ENCODE measurements at regions not wholly inside any gene's neighbourhood (a gene's known extent, or its start where the extent isn't known, plus 50 kb on each side); places are given as distances from the start of the nearest gene placed in this dataset.

DNA sequence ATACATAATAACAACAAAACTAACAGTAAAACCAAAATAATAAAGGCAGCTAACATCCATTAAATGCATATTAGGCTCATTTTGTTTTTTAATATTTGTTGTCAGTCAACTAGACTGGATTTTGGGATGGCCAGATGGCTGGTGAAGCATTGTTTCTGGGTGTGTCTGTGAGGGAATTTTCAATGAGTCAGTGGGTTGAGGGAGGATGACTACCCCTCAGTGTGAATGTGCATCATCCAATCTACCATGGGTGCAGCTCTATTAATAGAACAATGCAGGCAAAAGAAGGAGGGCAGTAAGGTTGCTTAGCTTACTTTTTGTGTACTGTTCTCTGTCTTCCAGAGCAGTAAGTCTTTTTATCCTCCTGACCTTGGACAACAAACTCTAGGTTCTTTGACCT lies 484.2 kb upstream of the HS3ST1 start:
- no peak overlapping the region for H3K27ac ChIP-seq (ENCODE audit: low read depth in 1 of 2, low read length in 2 of 2)
- H3K27me3 ChIP-seq (ENCODE audit: control insufficient read depth in 4 of 4, insufficient read depth in 4 of 4, low read length in 3 of 4): no peaks in the 10 kb centered on the region
- H3K4me3 ChIP-seq (ENCODE audit: low read depth in 1 of 3, low read length in 3 of 3): no peak overlapping the region
- no peaks in the 10 kb centered on the region for H3K36me3 ChIP-seq (ENCODE audit: control insufficient read depth in 4 of 4, insufficient read depth in 3 of 4, low read depth in 1 of 4, low read length in 3 of 4)
- H3K9ac ChIP-seq (ENCODE audit: low read depth in 1 of 2, low read length in 2 of 2): no peak overlapping the region
- no peak for DNase-seq (ENCODE audit: low spot score)
- H3K9me3 ChIP-seq (ENCODE audit: control insufficient read depth in 4 of 4, low read length in 3 of 4): no peaks in the 10 kb centered on the region
- H3K4me1 ChIP-seq (ENCODE audit: control insufficient read depth in 4 of 4, insufficient read depth in 4 of 4, low read length in 3 of 4): no peaks in the 10 kb centered on the region
- no peak for TF ChIP-seq RXRA (IDR thresholded peaks at IDR 0.05)

DNA sequence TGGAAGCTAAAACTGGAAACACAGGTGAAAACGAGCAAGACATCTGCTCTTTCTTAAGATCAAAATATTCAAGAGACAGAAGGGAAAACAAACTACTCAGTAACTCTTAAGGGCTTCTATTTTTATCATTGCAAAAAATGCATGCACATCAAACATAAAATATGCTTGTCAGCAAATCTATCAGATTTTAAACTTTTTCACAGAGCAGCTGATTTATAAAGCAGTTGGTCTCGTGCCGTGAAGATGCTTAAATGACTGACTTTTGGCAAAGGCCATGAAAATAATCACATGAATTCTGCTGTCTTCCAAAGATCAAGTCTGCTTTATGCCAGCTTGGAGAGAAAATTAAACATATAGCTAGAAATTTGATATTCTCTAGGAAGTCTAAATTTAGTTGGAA lies 482.1 kb upstream of the HS3ST1 start:
- no peak for DNase-seq (ENCODE audit: low spot score)
- TF ChIP-seq, protein P1, sequence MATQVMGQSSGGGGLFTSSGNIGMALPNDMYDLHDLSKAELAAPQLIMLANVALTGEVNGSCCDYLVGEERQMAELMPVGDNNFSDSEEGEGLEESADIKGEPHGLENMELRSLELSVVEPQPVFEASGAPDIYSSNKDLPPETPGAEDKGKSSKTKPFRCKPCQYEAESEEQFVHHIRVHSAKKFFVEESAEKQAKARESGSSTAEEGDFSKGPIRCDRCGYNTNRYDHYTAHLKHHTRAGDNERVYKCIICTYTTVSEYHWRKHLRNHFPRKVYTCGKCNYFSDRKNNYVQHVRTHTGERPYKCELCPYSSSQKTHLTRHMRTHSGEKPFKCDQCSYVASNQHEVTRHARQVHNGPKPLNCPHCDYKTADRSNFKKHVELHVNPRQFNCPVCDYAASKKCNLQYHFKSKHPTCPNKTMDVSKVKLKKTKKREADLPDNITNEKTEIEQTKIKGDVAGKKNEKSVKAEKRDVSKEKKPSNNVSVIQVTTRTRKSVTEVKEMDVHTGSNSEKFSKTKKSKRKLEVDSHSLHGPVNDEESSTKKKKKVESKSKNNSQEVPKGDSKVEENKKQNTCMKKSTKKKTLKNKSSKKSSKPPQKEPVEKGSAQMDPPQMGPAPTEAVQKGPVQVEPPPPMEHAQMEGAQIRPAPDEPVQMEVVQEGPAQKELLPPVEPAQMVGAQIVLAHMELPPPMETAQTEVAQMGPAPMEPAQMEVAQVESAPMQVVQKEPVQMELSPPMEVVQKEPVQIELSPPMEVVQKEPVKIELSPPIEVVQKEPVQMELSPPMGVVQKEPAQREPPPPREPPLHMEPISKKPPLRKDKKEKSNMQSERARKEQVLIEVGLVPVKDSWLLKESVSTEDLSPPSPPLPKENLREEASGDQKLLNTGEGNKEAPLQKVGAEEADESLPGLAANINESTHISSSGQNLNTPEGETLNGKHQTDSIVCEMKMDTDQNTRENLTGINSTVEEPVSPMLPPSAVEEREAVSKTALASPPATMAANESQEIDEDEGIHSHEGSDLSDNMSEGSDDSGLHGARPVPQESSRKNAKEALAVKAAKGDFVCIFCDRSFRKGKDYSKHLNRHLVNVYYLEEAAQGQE (IDR thresholded peaks at IDR 0.05): no peak
- TF ChIP-seq, protein P2, sequence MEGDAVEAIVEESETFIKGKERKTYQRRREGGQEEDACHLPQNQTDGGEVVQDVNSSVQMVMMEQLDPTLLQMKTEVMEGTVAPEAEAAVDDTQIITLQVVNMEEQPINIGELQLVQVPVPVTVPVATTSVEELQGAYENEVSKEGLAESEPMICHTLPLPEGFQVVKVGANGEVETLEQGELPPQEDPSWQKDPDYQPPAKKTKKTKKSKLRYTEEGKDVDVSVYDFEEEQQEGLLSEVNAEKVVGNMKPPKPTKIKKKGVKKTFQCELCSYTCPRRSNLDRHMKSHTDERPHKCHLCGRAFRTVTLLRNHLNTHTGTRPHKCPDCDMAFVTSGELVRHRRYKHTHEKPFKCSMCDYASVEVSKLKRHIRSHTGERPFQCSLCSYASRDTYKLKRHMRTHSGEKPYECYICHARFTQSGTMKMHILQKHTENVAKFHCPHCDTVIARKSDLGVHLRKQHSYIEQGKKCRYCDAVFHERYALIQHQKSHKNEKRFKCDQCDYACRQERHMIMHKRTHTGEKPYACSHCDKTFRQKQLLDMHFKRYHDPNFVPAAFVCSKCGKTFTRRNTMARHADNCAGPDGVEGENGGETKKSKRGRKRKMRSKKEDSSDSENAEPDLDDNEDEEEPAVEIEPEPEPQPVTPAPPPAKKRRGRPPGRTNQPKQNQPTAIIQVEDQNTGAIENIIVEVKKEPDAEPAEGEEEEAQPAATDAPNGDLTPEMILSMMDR (IDR thresholded peaks at IDR 0.05; ENCODE audit: low read depth, low read length, missing input control): no peak
- TF ChIP-seq RAD21 (IDR thresholded peaks at IDR 0.05) (no peak), EGR1 (IDR thresholded peaks at IDR 0.05; ENCODE audit: low read depth in 2 of 2) (no peak)
- TF ChIP-seq, protein P3, sequence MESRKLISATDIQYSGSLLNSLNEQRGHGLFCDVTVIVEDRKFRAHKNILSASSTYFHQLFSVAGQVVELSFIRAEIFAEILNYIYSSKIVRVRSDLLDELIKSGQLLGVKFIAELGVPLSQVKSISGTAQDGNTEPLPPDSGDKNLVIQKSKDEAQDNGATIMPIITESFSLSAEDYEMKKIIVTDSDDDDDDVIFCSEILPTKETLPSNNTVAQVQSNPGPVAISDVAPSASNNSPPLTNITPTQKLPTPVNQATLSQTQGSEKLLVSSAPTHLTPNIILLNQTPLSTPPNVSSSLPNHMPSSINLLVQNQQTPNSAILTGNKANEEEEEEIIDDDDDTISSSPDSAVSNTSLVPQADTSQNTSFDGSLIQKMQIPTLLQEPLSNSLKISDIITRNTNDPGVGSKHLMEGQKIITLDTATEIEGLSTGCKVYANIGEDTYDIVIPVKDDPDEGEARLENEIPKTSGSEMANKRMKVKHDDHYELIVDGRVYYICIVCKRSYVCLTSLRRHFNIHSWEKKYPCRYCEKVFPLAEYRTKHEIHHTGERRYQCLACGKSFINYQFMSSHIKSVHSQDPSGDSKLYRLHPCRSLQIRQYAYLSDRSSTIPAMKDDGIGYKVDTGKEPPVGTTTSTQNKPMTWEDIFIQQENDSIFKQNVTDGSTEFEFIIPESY (IDR thresholded peaks at IDR 0.05): no peak
- 72% methylated on average over 3 of the region's 3 CpGs for WGBS

DNA sequence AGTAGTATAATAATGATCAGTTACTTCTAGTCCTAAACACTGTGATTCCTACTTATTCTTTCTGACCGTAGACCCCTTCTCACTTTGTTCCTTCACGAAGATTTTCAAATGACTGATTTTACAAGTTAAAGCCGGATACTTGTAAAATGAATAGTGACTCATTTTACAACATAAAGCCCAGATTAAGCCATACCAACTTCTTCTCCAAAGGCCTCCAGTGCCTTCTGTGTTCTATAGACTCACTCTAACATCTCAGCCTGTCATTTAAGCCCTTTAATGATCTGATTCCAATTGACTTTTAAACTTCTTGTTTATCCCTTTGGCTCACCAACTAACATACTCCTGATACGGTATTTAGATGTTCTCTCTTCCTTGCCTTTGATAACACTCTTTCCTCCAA lies 480.0 kb upstream of the HS3ST1 start:
- 50% methylated on average over 4 of the region's 4 CpGs for WGBS
- Histone ChIP-seq H3K36me3 (ENCODE audit: control insufficient read depth in 4 of 4, insufficient read depth in 3 of 4, low read depth in 1 of 4, low read length in 3 of 4) (no peaks in the 10 kb centered on the region), H3K27me3 (ENCODE audit: control insufficient read depth in 4 of 4, insufficient read depth in 4 of 4, low read length in 3 of 4) (no peaks in the 10 kb centered on the region), H3K4me1 (ENCODE audit: control insufficient read depth in 4 of 4, insufficient read depth in 4 of 4, low read length in 3 of 4) (no peaks in the 10 kb centered on the region), H3K9me3 (ENCODE audit: control insufficient read depth in 4 of 4, low read length in 3 of 4) (no peaks in the 10 kb centered on the region), H3K9ac (ENCODE audit: low read depth in 1 of 2, low read length in 2 of 2) (no peak overlapping the region), H3K27ac (ENCODE audit: low read depth in 1 of 2, low read length in 2 of 2) (no peak overlapping the region), H3K4me3 (ENCODE audit: low read depth in 1 of 3, low read length in 3 of 3) (no peak overlapping the region)
- no peak for DNase-seq (ENCODE audit: low spot score)
- TF ChIP-seq JUND (IDR thresholded peaks at IDR 0.05) (no peak), GABPA (IDR thresholded peaks at IDR 0.05 in 1 of 2, conservative IDR thresholded peaks at IDR 0.05 in 1 of 2) (no peak), RAD21 (IDR thresholded peaks at IDR 0.05) (no peak), YY1 (IDR thresholded peaks at IDR 0.05) (no peak), HNF4A (conservative IDR thresholded peaks at IDR 0.05) (no peak), EGR1 (IDR thresholded peaks at IDR 0.05; ENCODE audit: low read depth in 2 of 2) (no peak), FOXA2 (IDR thresholded peaks at IDR 0.05) (no peak), SP1 (IDR thresholded peaks at IDR 0.05) (no peak), FOXA1 (IDR thresholded peaks at IDR 0.05) (no peak)
- TF ChIP-seq, protein P4, sequence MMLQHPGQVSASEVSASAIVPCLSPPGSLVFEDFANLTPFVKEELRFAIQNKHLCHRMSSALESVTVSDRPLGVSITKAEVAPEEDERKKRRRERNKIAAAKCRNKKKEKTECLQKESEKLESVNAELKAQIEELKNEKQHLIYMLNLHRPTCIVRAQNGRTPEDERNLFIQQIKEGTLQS (IDR thresholded peaks at IDR 0.05): no peak
- TF ChIP-seq, protein P1 (IDR thresholded peaks at IDR 0.05): no peak
- TF ChIP-seq, protein P3 (IDR thresholded peaks at IDR 0.05): no peak

More for the DNA sequence above, 482.1 kb upstream of the HS3ST1 start:
- Histone ChIP-seq H3K27ac (ENCODE audit: low read depth in 1 of 2, low read length in 2 of 2) (no peak overlapping the region), H3K4me1 (ENCODE audit: control insufficient read depth in 4 of 4, insufficient read depth in 4 of 4, low read length in 3 of 4) (no peaks in the 10 kb centered on the region), H3K27me3 (ENCODE audit: control insufficient read depth in 4 of 4, insufficient read depth in 4 of 4, low read length in 3 of 4) (no peaks in the 10 kb centered on the region), H3K9ac (ENCODE audit: low read depth in 1 of 2, low read length in 2 of 2) (no peak overlapping the region), H3K36me3 (ENCODE audit: control insufficient read depth in 4 of 4, insufficient read depth in 3 of 4, low read depth in 1 of 4, low read length in 3 of 4) (no peaks in the 10 kb centered on the region), H3K9me3 (ENCODE audit: control insufficient read depth in 4 of 4, low read length in 3 of 4) (no peaks in the 10 kb centered on the region), H3K4me3 (ENCODE audit: low read depth in 1 of 3, low read length in 3 of 3) (no peak overlapping the region)
